Duodenal mucosa (tissue), 2 donors: ENCODE measurements at regions not wholly inside any gene's neighbourhood (a gene's known extent, or its start where the extent isn't known, plus 50 kb on each side); places are given as distances from the start of the nearest gene placed in this dataset.

Source experiments
- H3K27ac ChIP-seq: one replicate; pipeline ENCODE4 v1.7.0; 2013; ENCODE audit warnings: low read depth, low read length
- H3K27me3 ChIP-seq, 2 donors: one replicate each; pipeline ENCODE4 v1.7.0; 2013; ENCODE audit warnings: low read length in 2 of 2, control low read depth in 1 of 2; ENCODE audit not compliant: insufficient read depth in 2 of 2, control insufficient read depth in 1 of 2
- H3K36me3 ChIP-seq, 2 donors: one replicate each; pipeline ENCODE4 v1.7.0; 2013; ENCODE audit warnings: low read length in 2 of 2, control low read depth in 1 of 2; ENCODE audit not compliant: insufficient read depth in 2 of 2, control insufficient read depth in 1 of 2
- H3K4me1 ChIP-seq, 2 donors: one replicate each; pipeline ENCODE4 v1.7.0; 2013; ENCODE audit warnings: low read length in 2 of 2, control low read depth in 1 of 2; ENCODE audit not compliant: insufficient read depth in 2 of 2, control insufficient read depth in 1 of 2
- H3K4me3 ChIP-seq, 2 donors: one replicate each; pipeline ENCODE4 v1.7.0; 2013; ENCODE audit warnings: low read length in 2 of 2, low read depth in 1 of 2
- H3K9ac ChIP-seq, 2 donors: one replicate each; pipeline ENCODE4 v1.7.0; 2013; ENCODE audit warnings: low read length in 2 of 2, low read depth in 1 of 2
- H3K9me3 ChIP-seq, 2 donors: one replicate each; pipeline ENCODE4 v1.7.0; 2013; ENCODE audit warnings: low read length in 2 of 2, control low read depth in 1 of 2; ENCODE audit not compliant: control insufficient read depth in 1 of 2

DNA sequence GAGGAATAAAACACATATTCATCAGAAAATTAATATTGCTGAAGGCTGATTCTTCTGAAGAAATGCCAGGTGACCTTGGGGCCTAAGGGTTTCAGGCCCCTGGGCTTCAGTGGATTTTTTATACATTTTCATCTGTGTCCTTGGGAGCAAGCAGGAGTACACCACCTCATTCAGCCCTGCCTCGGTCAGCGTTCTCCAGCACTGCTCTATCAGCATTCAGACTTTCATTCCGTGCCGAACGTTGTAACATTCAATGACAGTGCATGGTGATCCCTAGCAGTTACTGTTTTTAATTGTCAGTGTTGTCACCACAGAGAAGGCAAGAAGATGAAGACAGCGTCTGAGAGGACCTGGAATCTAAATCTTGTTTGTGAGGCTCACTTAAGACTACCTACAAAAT is 490.4 kb downstream of the DNAH5 start:
- no peak overlapping the region for H3K27ac ChIP-seq
- H3K36me3 ChIP-seq = no peaks in the 10 kb centered on the region
- no peak overlapping the region for H3K9ac ChIP-seq
- no peaks in the 10 kb centered on the region for H3K27me3 ChIP-seq
- no peaks in the 10 kb centered on the region for H3K9me3 ChIP-seq
- no peaks in the 10 kb centered on the region for H3K4me1 ChIP-seq
- no peak overlapping the region for H3K4me3 ChIP-seq

DNA sequence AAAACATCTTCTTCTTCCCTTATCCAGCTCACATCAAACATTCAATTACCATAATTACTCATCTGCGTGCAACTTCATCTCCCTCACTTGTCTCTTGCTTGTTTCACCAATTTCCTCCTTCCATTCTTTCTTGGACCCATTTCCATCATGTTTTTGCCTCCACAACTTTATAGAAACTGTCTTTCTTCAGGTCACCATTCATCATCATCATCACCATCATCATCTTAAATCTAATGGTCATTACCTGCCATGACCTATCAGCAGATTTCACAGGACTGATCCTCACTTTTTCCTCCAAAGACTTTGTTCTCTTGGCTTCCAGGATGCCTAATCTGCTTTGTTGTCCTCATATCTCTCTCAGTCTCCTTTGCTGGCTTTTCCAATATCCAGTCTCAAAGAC is 495.6 kb downstream of the DNAH5 start:
- H3K27ac ChIP-seq = no peak overlapping the region
- H3K4me1 ChIP-seq = no peaks in the 10 kb centered on the region
- no peaks in the 10 kb centered on the region for H3K36me3 ChIP-seq
- H3K9ac ChIP-seq = no peak overlapping the region
- no peaks in the 10 kb centered on the region for H3K27me3 ChIP-seq
- no peaks in the 10 kb centered on the region for H3K9me3 ChIP-seq
- H3K4me3 ChIP-seq = no peak overlapping the region

DNA sequence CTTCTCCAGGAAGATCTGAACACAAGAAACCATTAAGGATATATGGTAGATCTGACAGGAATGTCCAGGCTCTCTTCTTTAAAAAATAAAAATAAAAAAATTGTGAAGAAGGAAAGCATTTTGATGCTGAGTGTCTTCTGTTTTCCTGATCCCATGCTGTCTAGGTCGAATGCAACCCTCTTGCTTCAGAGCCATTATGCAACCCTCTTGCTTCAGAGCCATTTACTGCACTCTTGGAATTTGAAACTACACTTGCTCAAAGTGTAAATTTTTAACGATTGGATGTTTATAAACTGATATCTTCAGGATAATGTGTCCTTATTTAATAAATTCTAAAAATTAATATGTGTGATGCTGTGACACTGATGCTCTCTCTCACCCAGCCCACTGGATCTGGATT is 505.1 kb downstream of the DNAH5 start:
- no peaks in the 10 kb centered on the region for H3K36me3 ChIP-seq
- H3K9ac ChIP-seq = no peak overlapping the region
- no peaks in the 10 kb centered on the region for H3K9me3 ChIP-seq
- no peaks in the 10 kb centered on the region for H3K4me1 ChIP-seq
- H3K27ac ChIP-seq = no peak overlapping the region
- no peaks in the 10 kb centered on the region for H3K27me3 ChIP-seq
- H3K4me3 ChIP-seq = no peak overlapping the region

- Histone ChIP-seq H3K4me1 (no peaks in the 10 kb centered on the region), H3K9ac (no peak overlapping the region), H3K27me3 (no peaks in the 10 kb centered on the region), H3K9me3 (no peaks in the 10 kb centered on the region), H3K4me3 (no peak overlapping the region), H3K36me3 (no peaks in the 10 kb centered on the region), H3K27ac (no peak overlapping the region)
These were observed 516.5 kb downstream of the DNAH5 start for GRCh38 chr5:13427827-13428557.

DNA sequence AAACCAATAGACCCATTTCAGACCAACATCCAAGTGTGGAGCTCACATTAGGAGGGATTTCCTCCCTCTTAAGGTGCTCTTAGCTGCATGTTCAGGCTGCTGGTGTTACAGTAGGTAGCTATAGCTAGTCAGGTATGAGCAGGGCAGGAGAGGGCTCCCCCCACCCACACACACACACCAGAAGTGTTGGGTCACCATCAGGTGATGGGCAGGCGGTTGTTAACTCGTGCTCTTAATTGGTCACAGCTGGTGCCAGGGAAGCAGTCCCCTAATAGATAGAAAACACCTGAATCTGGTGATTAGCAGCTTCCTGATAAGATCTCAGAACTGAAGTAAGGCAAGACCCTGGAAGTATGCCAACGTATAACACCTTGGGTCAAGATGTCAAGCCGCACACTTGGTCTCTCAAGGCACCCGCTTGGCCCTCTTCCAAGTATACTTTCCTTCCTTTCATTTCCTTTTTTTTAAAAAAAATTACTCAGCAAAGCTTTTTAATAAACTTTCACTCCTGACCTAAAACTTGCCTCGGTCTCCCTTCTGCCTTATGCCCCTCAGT is 532.4 kb downstream of the DNAH5 start:
- Histone ChIP-seq H3K9me3 (no peaks in the 10 kb centered on the region), H3K4me1 (no peaks in the 10 kb centered on the region), H3K4me3 (no peak overlapping the region), H3K27ac (no peak overlapping the region), H3K9ac (no peak overlapping the region), H3K36me3 (no peaks in the 10 kb centered on the region), H3K27me3 (no peaks in the 10 kb centered on the region)

DNA sequence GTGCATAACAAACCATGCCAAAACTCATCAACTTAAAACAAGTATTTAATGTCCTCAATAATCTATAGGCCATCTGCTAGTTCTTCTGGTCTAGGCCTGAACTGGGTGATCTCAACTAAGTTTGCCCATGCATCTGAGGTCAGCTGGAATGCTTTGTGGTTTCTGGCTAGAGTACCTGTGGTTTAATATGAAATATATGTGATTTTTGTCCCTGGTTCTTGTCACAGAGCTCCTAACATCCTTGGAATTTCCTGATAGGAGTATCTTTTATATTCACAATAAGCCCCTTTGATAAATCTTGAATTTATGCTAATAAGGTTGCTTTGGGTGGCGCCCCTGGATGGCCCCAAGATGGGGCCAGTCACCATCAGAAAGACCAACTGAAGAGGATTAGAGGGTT is 535.9 kb downstream of the DNAH5 start:
- no peak overlapping the region for H3K9ac ChIP-seq
- H3K4me1 ChIP-seq = no peaks in the 10 kb centered on the region
- no peaks in the 10 kb centered on the region for H3K27me3 ChIP-seq

DNA sequence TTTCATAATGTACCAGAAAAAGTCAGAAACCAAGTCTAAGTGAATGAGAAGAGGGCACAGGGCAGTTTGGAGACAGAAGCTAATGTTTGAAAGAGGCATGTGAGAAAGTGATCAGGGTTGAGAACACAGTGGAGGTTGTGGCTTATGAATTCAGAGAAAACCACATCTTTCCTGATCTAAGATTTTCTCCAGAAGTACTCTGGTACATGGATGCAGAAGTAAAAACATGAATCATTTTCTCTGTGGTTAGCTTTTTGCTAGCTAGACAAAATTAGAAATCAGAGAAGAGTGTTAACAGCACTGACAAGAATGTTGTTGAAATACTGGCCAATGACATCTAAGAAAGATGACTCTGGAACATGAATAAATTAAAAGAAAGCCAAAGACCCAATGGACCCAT is 541.1 kb downstream of the DNAH5 start:
- no peak overlapping the region for H3K4me3 ChIP-seq
- no peaks in the 10 kb centered on the region for H3K36me3 ChIP-seq
- no peak overlapping the region for H3K27ac ChIP-seq
- H3K9me3 ChIP-seq = no peaks in the 10 kb centered on the region
- H3K4me1 ChIP-seq = no peaks in the 10 kb centered on the region
- no peak overlapping the region for H3K9ac ChIP-seq
- no peaks in the 10 kb centered on the region for H3K27me3 ChIP-seq

More for the DNA sequence above, 535.9 kb downstream of the DNAH5 start:
- no peaks in the 10 kb centered on the region for H3K36me3 ChIP-seq
- H3K9me3 ChIP-seq = no peaks in the 10 kb centered on the region
- H3K4me3 ChIP-seq = no peak overlapping the region
- no peak overlapping the region for H3K27ac ChIP-seq

- H3K9me3 ChIP-seq = peaks cover 3 to 7% of the 10 kb centered on the region in 2 donors
- no peaks in the 10 kb centered on the region for H3K4me1 ChIP-seq
- H3K9ac ChIP-seq = no peak overlapping the region
- H3K36me3 ChIP-seq = no peaks in the 10 kb centered on the region
- H3K4me3 ChIP-seq = no peak overlapping the region
- no peaks in the 10 kb centered on the region for H3K27me3 ChIP-seq
- H3K27ac ChIP-seq = no peak overlapping the region
These were observed 559.4 kb downstream of the DNAH5 start for GRCh38 chr5:13385066-13385465.

- H3K36me3 ChIP-seq = no peaks in the 10 kb centered on the region
- no peak overlapping the region for H3K27ac ChIP-seq
- H3K27me3 ChIP-seq = no peaks in the 10 kb centered on the region
- peaks cover 0 to 7% of the 10 kb centered on the region in 2 donors for H3K9me3 ChIP-seq
- no peaks in the 10 kb centered on the region for H3K4me1 ChIP-seq
- no peak overlapping the region for H3K4me3 ChIP-seq
- H3K9ac ChIP-seq = no peak overlapping the region
These were observed 562.3 kb downstream of the DNAH5 start for GRCh38 chr5:13382232-13382631.

DNA sequence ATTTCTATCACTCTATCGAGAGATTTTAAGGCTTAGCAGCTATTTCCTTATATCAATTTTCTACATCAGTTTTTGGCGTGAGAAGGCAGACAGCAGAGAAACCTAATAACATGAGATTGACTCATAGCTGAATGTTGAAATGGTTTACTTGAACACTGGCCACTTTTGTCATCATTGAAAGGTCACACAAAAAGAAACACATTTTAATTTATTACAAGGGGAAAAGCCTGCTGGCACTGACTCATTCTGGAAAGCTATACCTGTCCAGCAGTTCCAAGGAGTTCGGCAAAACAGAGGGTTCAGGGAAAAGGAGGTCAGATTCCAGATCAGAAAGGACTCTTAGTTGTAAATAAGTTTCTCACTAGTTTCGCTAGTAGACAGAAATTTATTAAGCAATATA is 566.4 kb downstream of the DNAH5 start:
- peaks cover 0 to 7% of the 10 kb centered on the region in 2 donors for H3K9me3 ChIP-seq
- H3K36me3 ChIP-seq = no peaks in the 10 kb centered on the region
- no peaks in the 10 kb centered on the region for H3K27me3 ChIP-seq
- no peak overlapping the region for H3K27ac ChIP-seq
- no peaks in the 10 kb centered on the region for H3K4me1 ChIP-seq
- H3K4me3 ChIP-seq = no peak overlapping the region
- H3K9ac ChIP-seq = no peak overlapping the region
